NCI-H69 (cell line): ENCODE measurements at regions not wholly inside any gene's neighbourhood (a gene's known extent, or its start where the extent isn't known, plus 50 kb on each side); places are given as distances from the start of the nearest gene placed in this dataset.

ENCODE experiments used
- DNase-seq: peaks from one replicate; lab custom pipeline; 2025; lab: John Stamatoyannopoulos, UW

DNA sequence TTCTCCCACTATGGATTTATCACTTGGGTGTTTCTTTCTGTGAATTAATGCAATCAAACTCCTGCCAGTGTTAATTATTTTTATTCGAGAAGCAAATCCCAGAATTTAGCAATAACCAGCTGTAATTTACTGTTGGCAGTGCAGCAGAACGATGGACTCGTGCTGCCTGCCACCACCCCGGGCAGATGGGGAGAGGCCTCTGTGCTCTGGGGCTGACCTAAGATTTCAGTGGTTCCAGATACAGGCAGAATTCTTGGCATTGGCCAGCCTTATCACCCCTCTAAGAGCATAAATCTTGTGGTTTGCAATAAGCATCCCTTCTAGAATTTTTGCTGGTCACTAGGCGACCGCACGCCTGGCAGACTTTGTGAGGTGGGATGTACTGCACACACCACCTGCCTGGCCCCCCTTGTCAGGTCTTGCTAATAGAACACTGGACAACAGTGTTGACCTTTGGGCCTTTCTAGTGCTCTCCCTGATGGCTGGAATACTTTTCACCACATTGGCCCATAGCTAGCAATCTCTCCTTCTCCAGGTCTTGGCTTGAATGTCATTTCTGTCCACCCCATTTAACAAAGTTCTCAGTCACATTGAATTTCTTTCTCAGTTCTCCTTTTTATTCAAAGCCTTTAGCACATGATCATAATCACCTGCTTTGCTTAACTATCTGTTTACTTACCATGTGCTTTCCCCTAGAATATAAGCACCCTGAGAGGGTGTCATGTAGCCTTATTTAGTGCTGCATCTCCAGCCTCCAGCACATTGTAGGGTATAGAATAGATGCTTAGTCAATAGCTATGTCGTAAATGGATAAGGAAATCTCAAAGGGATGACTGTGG lies 122.1 kb upstream of the DYNLRB2 start:
- DNase-seq, result no peak

GRCh38 chr16:80417706-80418271 lies 123.0 kb upstream of the DYNLRB2 start:
- no peak for DNase-seq

GRCh38 chr16:80408014-80408413 lies 132.8 kb upstream of the DYNLRB2 start:
- no peak for DNase-seq

GRCh38 chr16:80407265-80407987 lies 133.4 kb upstream of the DYNLRB2 start:
- DNase-seq, result peak; percentile 0

- DNase-seq, result no peak
These were observed 135.9 kb upstream of the DYNLRB2 start for GRCh38 chr16:80404847-80405246.

- no peak for DNase-seq
These were observed 136.9 kb upstream of the DYNLRB2 start for GRCh38 chr16:80403894-80404293.

GRCh38 chr16:80390871-80391489 lies 149.8 kb upstream of the DYNLRB2 start:
- DNase-seq, result no peak

GRCh38 chr16:80390046-80390445 lies 150.7 kb upstream of the DYNLRB2 start:
- no peak for DNase-seq

- no peak for DNase-seq
These were observed 151.5 kb upstream of the DYNLRB2 start for GRCh38 chr16:80389338-80389737.

- no peak for DNase-seq
These were observed 153.4 kb upstream of the DYNLRB2 start for GRCh38 chr16:80387318-80387921.

DNA sequence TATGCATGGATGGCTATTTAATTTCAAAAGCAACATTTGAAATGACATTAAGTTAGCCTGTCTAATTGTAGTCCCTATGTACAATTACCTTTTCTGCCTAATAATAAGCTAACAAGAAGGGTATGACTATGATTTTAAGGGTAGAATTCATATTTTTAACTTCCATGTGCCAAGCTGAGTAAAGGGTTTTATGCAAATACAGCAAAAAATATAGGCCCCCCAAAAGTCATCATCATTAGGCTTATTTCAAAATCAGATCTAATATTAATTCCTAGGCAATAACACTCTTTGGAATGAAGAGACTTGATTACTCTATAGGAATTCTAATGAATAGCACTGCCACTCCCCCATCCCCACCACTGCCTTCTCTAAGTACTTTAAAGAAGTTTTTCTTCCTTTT lies 155.9 kb upstream of the DYNLRB2 start:
- DNase-seq, result no peak

- DNase-seq, result no peak
These were observed 160.3 kb upstream of the DYNLRB2 start for GRCh38 chr16:80380514-80380913.

DNA sequence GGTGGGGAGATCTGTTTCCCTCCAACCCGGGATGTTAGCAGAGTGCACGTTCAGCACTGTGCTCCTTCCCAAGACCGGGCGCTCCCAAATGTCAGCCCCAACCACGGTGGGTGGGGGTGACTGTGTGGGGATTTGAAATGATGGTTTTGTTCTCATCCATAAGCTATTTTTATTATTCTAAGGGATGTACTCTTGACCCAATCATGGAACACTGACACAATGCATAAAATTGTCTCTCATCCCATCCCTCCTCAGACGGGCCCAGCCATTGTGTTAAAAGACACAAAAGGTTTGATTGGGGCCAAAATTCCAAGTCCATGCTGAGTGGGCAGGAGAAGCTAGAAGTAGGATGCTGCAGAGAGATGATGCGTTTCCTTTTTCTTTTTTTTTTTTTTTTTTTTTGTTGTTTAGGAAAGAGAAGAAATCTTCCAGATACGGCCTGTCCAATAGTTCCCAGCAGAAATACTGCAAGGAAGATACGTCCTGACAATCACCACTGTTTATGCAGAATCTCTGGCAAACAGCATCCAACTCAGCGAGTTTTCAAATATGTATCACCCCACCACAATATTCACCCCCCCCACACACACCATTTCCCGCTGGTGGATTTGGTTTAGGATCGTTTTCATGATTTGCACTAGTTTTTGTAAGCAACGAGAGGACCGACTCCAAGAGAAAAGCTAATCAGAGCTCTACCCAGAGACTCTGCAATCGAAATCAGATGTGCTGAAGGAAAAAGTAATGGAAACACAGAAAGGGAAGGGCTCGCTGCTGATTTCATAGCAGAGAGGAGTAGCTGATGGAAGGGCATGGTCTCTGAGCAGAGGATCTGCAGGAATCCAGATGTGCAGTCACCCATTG lies 163.5 kb upstream of the DYNLRB2 start:
- no peak for DNase-seq

GRCh38 chr16:80375973-80376372 lies 164.8 kb upstream of the DYNLRB2 start:
- DNase-seq, result no peak

DNA sequence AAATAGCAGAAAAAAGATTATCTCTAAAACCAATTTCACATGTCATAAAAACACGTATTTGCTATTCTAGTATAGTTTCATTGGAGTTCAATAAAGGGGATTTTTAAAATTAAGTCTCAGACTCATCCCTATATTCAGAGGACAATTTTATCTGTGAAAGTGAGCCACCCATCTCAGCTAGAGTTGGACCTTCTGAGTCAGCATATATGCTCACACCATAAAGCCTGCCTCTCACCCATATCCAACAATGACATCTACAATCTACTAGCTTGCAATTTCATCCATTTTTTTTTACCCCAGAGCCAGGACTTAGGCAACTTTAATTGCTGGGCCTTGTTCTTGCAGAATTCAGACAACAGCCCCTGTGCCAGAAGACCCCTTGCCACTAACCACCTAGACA lies 165.3 kb upstream of the DYNLRB2 start:
- no peak for DNase-seq

DNA sequence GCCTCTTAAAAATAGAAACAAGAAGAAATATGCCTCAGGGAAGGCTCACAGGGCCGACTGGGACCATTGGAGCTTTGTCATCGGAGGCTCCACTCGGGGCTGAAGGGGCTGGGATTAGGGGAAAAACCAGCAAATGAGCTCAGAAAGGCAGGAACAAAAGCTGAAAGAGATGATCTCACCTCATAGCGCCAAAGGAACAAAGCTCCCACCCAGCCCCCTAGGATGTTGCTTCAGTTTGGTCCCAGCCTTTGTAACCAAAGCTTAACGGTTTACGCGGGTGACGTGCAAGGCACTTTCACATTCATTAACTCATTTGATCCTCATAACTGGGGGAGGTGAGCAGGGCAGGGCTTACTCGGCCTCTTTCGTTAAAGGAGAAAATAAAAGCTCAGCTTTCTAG lies 168.5 kb upstream of the DYNLRB2 start:
- DNase-seq, result no peak

DNA sequence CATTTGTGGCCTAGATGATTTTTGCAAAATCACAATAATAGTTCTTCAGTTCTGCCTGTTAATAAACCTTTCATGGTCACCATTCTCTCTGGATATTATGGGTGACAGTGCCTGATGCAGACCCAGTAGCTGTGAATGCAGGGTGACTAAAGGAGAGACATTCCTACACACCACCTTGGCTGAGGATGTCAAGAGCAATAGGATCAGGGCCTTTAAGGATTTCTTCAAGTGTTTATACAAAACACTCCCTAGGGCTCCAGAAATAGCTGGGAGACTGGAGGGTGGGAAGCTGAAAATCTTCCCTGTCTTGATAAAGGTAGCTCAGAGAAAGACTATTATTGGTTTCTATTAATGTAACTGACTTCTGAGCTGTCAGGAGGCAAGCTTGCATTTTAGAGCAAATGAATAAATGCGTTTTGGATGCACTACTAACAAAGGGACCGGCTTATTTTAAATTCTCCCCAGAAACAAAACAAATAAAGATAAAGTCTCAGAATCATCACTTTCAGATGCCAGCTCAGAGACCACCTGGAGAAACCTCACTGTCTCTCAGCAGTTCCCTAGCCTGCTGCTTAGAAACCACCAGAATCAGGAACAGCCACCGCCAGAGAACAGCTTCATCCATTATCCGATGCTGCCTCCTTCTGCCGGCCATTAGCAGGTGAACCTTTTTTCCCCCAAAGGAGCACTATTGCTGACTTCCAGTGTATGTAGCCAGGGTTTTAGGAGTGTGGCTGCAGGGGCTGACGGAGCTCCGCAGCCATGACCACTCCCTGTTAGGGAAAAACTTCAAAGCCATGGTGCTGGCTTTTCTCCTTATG lies 171.4 kb upstream of the DYNLRB2 start:
- no peak for DNase-seq

GRCh38 chr16:80367037-80367658 lies 173.6 kb upstream of the DYNLRB2 start:
- DNase-seq, result no peak

GRCh38 chr16:80366023-80366422 lies 174.8 kb upstream of the DYNLRB2 start:
- no peak for DNase-seq

- no peak for DNase-seq
These were observed 178.0 kb upstream of the DYNLRB2 start for GRCh38 chr16:80362816-80363215.
